ENCODE measurements at regions not wholly inside any gene's neighbourhood (a gene's known extent, or its start where the extent isn't known, plus 50 kb on each side); places are given as distances from the start of the nearest gene placed in this dataset.

GRCh38 chr14:64639340-64639821 lies 64.8 kb upstream of the PLEKHG3 start:
- no peak for DNase-seq (ENCODE audit: low read depth)

GRCh38 chr14:64640839-64641238 lies 63.4 kb upstream of the PLEKHG3 start:
- DNase-seq (ENCODE audit: low read depth) = no peak

GRCh38 chr14:64641760-64642159 lies 62.5 kb upstream of the PLEKHG3 start:
- no peak for DNase-seq (ENCODE audit: low read depth)

- DNase-seq (ENCODE audit: low read depth) = no peak
These were observed 60.5 kb upstream of the PLEKHG3 start for GRCh38 chr14:64643709-64644108.

- no peak for DNase-seq (ENCODE audit: low read depth)
These were observed 59.6 kb upstream of the PLEKHG3 start for GRCh38 chr14:64644629-64645028.

- DNase-seq (ENCODE audit: low read depth) = peak; percentile 13
These were observed 58.9 kb upstream of the PLEKHG3 start for GRCh38 chr14:64645220-64645892.

- no peak for DNase-seq (ENCODE audit: low read depth)
These were observed 58.1 kb upstream of the PLEKHG3 start for GRCh38 chr14:64646103-64646502.

- DNase-seq (ENCODE audit: low read depth) = no peak
These were observed 54.7 kb upstream of the PLEKHG3 start for GRCh38 chr14:64649383-64649998.

- no peak for DNase-seq (ENCODE audit: low read depth)
These were observed 50.4 kb upstream of the PLEKHG3 start for GRCh38 chr14:64653900-64654245.

GRCh38 chr14:64654246-64654900 lies 49.9 kb upstream of the PLEKHG3 start:
- peak; percentile 46 for DNase-seq (ENCODE audit: low read depth)

Data from forelimb muscle (tissue), 1 donor.